ENCODE measurements at regions not wholly inside any gene's neighbourhood (a gene's known extent, or its start where the extent isn't known, plus 50 kb on each side); places are given as distances from the start of the nearest gene placed in this dataset.

GRCh38 chr11:115700981-115701875 lies 197.0 kb upstream of the CADM1 start:
- TF ChIP-seq POLR2AphosphoS5 (IDR thresholded peaks at IDR 0.05) (no peak), EP300 (IDR thresholded peaks at IDR 0.05) (no peak)
